Motor neuron (in vitro differentiated cells): ENCODE measurements at regions not wholly inside any gene's neighbourhood (a gene's known extent, or its start where the extent isn't known, plus 50 kb on each side); places are given as distances from the start of the nearest gene placed in this dataset.
"Not testable (repeated sequence)": the region's sequence is repeated elsewhere in the genome, so short reads cannot be mapped to it uniquely, and the experiment has no call there.

Experiments
- ATAC-seq, 8 experiments: fragments of 200-7000 bp; cut with Tn5 transposase; replicated peaks in 6 of 8; 2 replicates each; pipeline ENCODE4 v1.8.0; 2021; ENCODE audit warnings: mild to moderate bottlenecking in 8 of 8, moderate library complexity in 8 of 8
- H3K27ac ChIP-seq, 2 donors: fragments of 250-450 bp; sonication (Bioruptor Pico); 2 replicates each; pipeline ENCODE4 v1.9.0; 2021; ENCODE audit warnings: antibody characterized with exemption in 2 of 2, mild to moderate bottlenecking in 2 of 2, moderate library complexity in 1 of 2
- H3K4me1 ChIP-seq, 2 donors: fragments of 250-450 bp; sonication (Bioruptor Pico); replicated peaks in 1 of 2; 2 replicates each; pipeline ENCODE4 v1.6.1; 2021; ENCODE audit warnings: antibody characterized with exemption in 2 of 2, mild to moderate bottlenecking in 2 of 2, moderate library complexity in 1 of 2
- H3K4me3 ChIP-seq, 5 donors: fragments of 250-450 bp; sonication (Bioruptor Pico); 2 replicates each; pipeline ENCODE4 v1.9.0; 2021; ENCODE audit warnings: antibody characterized with exemption in 5 of 5, mild to moderate bottlenecking in 5 of 5, moderate library complexity in 4 of 5
- WGBS, 10 experiments: fragments of 450-650 bp; shearing (Covaris generic); methylation state at CpG; one replicate each; pipeline ENCODE4 v1.0.0; 2022; 5-methylcytosine and 5-hydroxymethylcytosine counted together
- in situ Hi-C, 9 experiments: fragments of 400-800 bp; cut with MboI; loops; one replicate each; pipeline ENCODE4 v1.15.0; 2021; ENCODE audit warnings: low sequenced_read_pairs in 9 of 9, low pct_unique_long_range_greater_than_20kb in 2 of 9; ENCODE audit not compliant: unreplicated experiment in 9 of 9

- WGBS, 10 experiments, result 0 to 100% (median 80%) methylated on average over 1 to 3 of the region's 3 CpGs; no CpG with 5 or more reads in 1 of the 10 experiments
- H3K4me1 ChIP-seq, result peaks cover 0 to 2% of the 10 kb centered on the region in 2 donors
- ATAC-seq, result no peak
- no peak overlapping the region for H3K27ac ChIP-seq
- H3K4me3 ChIP-seq, result no peak overlapping the region
- in situ Hi-C loops, result no loop called here
These were observed 556.7 kb upstream of the HTR1E start for GRCh38 chr6:86380571-86381125.

- Histone ChIP-seq H3K4me1 (no peaks in the 10 kb centered on the region), H3K27ac (no peak overlapping the region), H3K4me3 (no peak overlapping the region)
- in situ Hi-C loops, result no loop called here
- WGBS, 10 experiments, result 15 to 92% (median 56%) methylated on average over 1 to 4 of the region's 4 CpGs; no CpG with 5 or more reads in 4 of the 10 experiments
- no peak for ATAC-seq
These were observed 579.5 kb upstream of the HTR1E start for GRCh38 chr6:86357877-86358276.

- H3K4me3 ChIP-seq, result no peak overlapping the region
- H3K27ac ChIP-seq, result no peak overlapping the region
- in situ Hi-C loops, result no loop called here
- no peaks in the 10 kb centered on the region for H3K4me1 ChIP-seq
- ATAC-seq, result no peak
These were observed 582.1 kb upstream of the HTR1E start for GRCh38 chr6:86355271-86355670.

- H3K4me3 ChIP-seq, result no peak overlapping the region
- H3K27ac ChIP-seq, result no peak overlapping the region
- H3K4me1 ChIP-seq, result no peaks in the 10 kb centered on the region
- ATAC-seq, result no peak
- in situ Hi-C loops, result no loop called here
- 5 to 69% (median 43%) methylated on average over 1 to 5 of the region's 5 CpGs; no CpG with 5 or more reads in 3 of the 10 experiments for WGBS, 10 experiments
These were observed 605.4 kb upstream of the HTR1E start for GRCh38 chr6:86331919-86332318.

GRCh38 chr6:86331265-86331840 lies 606.0 kb upstream of the HTR1E start:
- H3K4me3 ChIP-seq, result no peak overlapping the region
- WGBS, 10 experiments, result 0 to 80% (median 37%) methylated on average over 1 to 3 of the region's 3 CpGs
- no peak for ATAC-seq
- in situ Hi-C loops, result no loop called here
- H3K4me1 ChIP-seq, result no peaks in the 10 kb centered on the region
- H3K27ac ChIP-seq, result no peak overlapping the region

GRCh38 chr6:86306210-86306609 lies 631.1 kb upstream of the HTR1E start:
- ATAC-seq, result no peak
- Histone ChIP-seq H3K27ac (no peak overlapping the region), H3K4me3 (no peak overlapping the region), H3K4me1 (no peaks in the 10 kb centered on the region)
- WGBS, 10 experiments, result 84 to 94% (median 91%) methylated on average over 3 of the region's 4 CpGs; no CpG with 5 or more reads in 6 of the 10 experiments
- in situ Hi-C loops, result no loop called here

- Histone ChIP-seq H3K27ac (no peak overlapping the region), H3K4me1 (no peaks in the 10 kb centered on the region), H3K4me3 (no peak overlapping the region)
- peak in 2 of 8 experiments; percentile 71 to 98 for ATAC-seq
- in situ Hi-C loops, result no loop called here
These were observed 643.2 kb upstream of the SYNCRIP start for GRCh38 chr6:86285876-86286275.

GRCh38 chr6:86284809-86285480 lies 642.3 kb upstream of the SYNCRIP start:
- ATAC-seq, H3K27ac ChIP-seq, in situ Hi-C loops, H3K4me3 ChIP-seq, H3K4me1 ChIP-seq: not testable (repeated sequence)
- 33 to 87% (median 57%) methylated on average over 1 to 3 of the region's 22 CpGs; no CpG with 5 or more reads in 7 of the 10 experiments for WGBS, 10 experiments

GRCh38 chr6:86283596-86283995 lies 640.9 kb upstream of the SYNCRIP start:
- H3K27ac ChIP-seq, H3K4me1 ChIP-seq, H3K4me3 ChIP-seq, in situ Hi-C loops, ATAC-seq: not testable (repeated sequence)
- 20 to 93% (median 60%) methylated on average over 1 to 5 of the region's 6 CpGs; no CpG with 5 or more reads in 4 of the 10 experiments for WGBS, 10 experiments

- 0 to 59% (median 14%) methylated on average over 1 to 2 of the region's 5 CpGs; no CpG with 5 or more reads in 5 of the 10 experiments for WGBS, 10 experiments
- no peak overlapping the region for H3K4me3 ChIP-seq
- H3K27ac ChIP-seq, result no peak overlapping the region
- no peak for ATAC-seq
- in situ Hi-C loops, result no loop called here
- no peaks in the 10 kb centered on the region for H3K4me1 ChIP-seq
These were observed 633.4 kb upstream of the SYNCRIP start for GRCh38 chr6:86276056-86276455.

GRCh38 chr6:86273936-86274335 lies 631.2 kb upstream of the SYNCRIP start:
- no peak overlapping the region for H3K4me3 ChIP-seq

GRCh38 chr6:86256615-86257187 lies 614.0 kb upstream of the SYNCRIP start:
- 0 to 89% (median 54%) methylated on average over 1 to 4 of the region's 4 CpGs; no CpG with 5 or more reads in 1 of the 10 experiments for WGBS, 10 experiments
- in situ Hi-C loops, result no loop called here

More at GRCh38 chr6:86273936-86274335, 631.2 kb upstream of the SYNCRIP start:
- in situ Hi-C loops, result no loop called here
- Histone ChIP-seq H3K4me1 (no peaks in the 10 kb centered on the region), H3K27ac (no peak overlapping the region)
- no peak for ATAC-seq
- WGBS, 10 experiments, result 0 to 100% (median 77%) methylated on average over 1 to 2 of the region's 2 CpGs

GRCh38 chr6:86255973-86256372 lies 613.3 kb upstream of the SYNCRIP start:
- no peaks in the 10 kb centered on the region for H3K4me1 ChIP-seq
- H3K4me3 ChIP-seq, result no peak overlapping the region
- ATAC-seq, result no peak
- H3K27ac ChIP-seq, result no peak overlapping the region
- WGBS, 10 experiments, result 0 to 100% (median 79%) methylated on average over 1 of the region's 1 CpG; no CpG with 5 or more reads in 3 of the 10 experiments
- in situ Hi-C loops, result no loop called here

More at GRCh38 chr6:86256615-86257187, 614.0 kb upstream of the SYNCRIP start:
- H3K4me3 ChIP-seq, result no peak overlapping the region
- ATAC-seq, result no peak
- H3K27ac ChIP-seq, result no peak overlapping the region
- H3K4me1 ChIP-seq, result no peaks in the 10 kb centered on the region
